Dermis microvascular lymphatic vessel endothelial cell (primary cell): ENCODE measurements at regions not wholly inside any gene's neighbourhood (a gene's known extent, or its start where the extent isn't known, plus 50 kb on each side); places are given as distances from the start of the nearest gene placed in this dataset.
A peak's percentile ranks its signal among the peaks of the same experiment; 100 is the strongest.

Experiments used
- DNase-seq, 2 donors: peaks; one replicate each; pipeline versions ENCODE4 v3.0.0 to v3.0.0-alpha.2; 2010; ENCODE audit warnings: low read depth in 2 of 2

- DNase-seq = no peak
These were observed 347.5 kb upstream of the ASIC2 start for GRCh38 chr17:33640629-33641028.

- no peak for DNase-seq
These were observed 348.9 kb upstream of the ASIC2 start for GRCh38 chr17:33642002-33642401.

GRCh38 chr17:33647956-33648355, 354.9 kb upstream of the ASIC2 start:
- DNase-seq = peak in 1 of 2 donors; percentile 9

- no peak for DNase-seq
These were observed 357.2 kb upstream of the ASIC2 start for GRCh38 chr17:33650304-33650703.

- DNase-seq = no peak
These were observed 358.6 kb upstream of the ASIC2 start for GRCh38 chr17:33651686-33652085.

- DNase-seq = no peak
These were observed 359.8 kb upstream of the ASIC2 start for GRCh38 chr17:33652731-33653398.

- DNase-seq = no peak
These were observed 360.3 kb upstream of the ASIC2 start for GRCh38 chr17:33653399-33653788.

- no peak for DNase-seq
These were observed 364.1 kb upstream of the ASIC2 start for GRCh38 chr17:33657181-33657580.

- no peak for DNase-seq
These were observed 368.9 kb upstream of the ASIC2 start for GRCh38 chr17:33661975-33662374.

GRCh38 chr17:33664116-33664840, 371.2 kb upstream of the ASIC2 start:
- DNase-seq = no peak

- DNase-seq = peak in 1 of 2 donors; percentile 12
These were observed 374.0 kb upstream of the ASIC2 start for GRCh38 chr17:33667052-33667509.

GRCh38 chr17:33667671-33668070, 374.6 kb upstream of the ASIC2 start:
- DNase-seq = peak in 1 of 2 donors; percentile 11

GRCh38 chr17:33668516-33668915, 375.4 kb upstream of the ASIC2 start:
- DNase-seq = no peak

GRCh38 chr17:33671491-33671890, 378.4 kb upstream of the ASIC2 start:
- no peak for DNase-seq

GRCh38 chr17:33674685-33675084, 381.6 kb upstream of the ASIC2 start:
- peak; percentile 26 to 48 for DNase-seq

- DNase-seq = no peak
These were observed 383.3 kb upstream of the ASIC2 start for GRCh38 chr17:33676444-33676843.

- no peak for DNase-seq
These were observed 386.5 kb upstream of the ASIC2 start for GRCh38 chr17:33679595-33679994.

GRCh38 chr17:33680472-33680871, 387.4 kb upstream of the ASIC2 start:
- no peak for DNase-seq

GRCh38 chr17:33682599-33682998, 389.5 kb upstream of the ASIC2 start:
- no peak for DNase-seq

GRCh38 chr17:33684735-33685134, 391.6 kb upstream of the ASIC2 start:
- DNase-seq = no peak

- no peak for DNase-seq
These were observed 393.1 kb upstream of the ASIC2 start for GRCh38 chr17:33686171-33686570.

- no peak for DNase-seq
These were observed 394.7 kb upstream of the ASIC2 start for GRCh38 chr17:33687831-33688230.

GRCh38 chr17:33688771-33689170, 395.7 kb upstream of the ASIC2 start:
- no peak for DNase-seq
